HG03108 (cell line): ENCODE measurements at regions not wholly inside any gene's neighbourhood (a gene's known extent, or its start where the extent isn't known, plus 50 kb on each side); places are given as distances from the start of the nearest gene placed in this dataset.

Experiments
- ATAC-seq: cut with Tn5 transposase; IDR thresholded peaks from one replicate; pipeline ENCODE4 v1.9.1; 2021; ENCODE audit warnings: moderate library complexity; ENCODE audit not compliant: unreplicated experiment

DNA sequence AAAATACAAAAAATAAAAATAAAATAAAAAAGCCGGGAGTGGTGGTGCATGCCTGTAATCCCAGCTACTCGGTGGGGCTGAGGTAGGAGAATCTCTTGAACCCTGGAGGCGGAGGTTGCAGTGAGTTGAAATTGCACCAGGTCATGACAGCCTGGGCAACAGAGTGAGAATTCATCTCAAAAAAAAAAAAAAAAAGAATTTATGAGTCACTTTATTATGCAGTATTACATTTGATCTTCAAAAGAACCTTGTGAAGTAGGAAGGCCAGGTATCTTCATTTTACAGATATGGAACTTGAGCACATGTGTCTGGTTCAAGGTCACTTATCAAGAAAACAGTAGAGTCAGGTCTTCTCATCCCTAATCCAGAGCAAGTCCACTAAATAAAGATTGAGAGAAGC is 459.4 kb upstream of the HNRNPA3 start:
- no peak for ATAC-seq

DNA sequence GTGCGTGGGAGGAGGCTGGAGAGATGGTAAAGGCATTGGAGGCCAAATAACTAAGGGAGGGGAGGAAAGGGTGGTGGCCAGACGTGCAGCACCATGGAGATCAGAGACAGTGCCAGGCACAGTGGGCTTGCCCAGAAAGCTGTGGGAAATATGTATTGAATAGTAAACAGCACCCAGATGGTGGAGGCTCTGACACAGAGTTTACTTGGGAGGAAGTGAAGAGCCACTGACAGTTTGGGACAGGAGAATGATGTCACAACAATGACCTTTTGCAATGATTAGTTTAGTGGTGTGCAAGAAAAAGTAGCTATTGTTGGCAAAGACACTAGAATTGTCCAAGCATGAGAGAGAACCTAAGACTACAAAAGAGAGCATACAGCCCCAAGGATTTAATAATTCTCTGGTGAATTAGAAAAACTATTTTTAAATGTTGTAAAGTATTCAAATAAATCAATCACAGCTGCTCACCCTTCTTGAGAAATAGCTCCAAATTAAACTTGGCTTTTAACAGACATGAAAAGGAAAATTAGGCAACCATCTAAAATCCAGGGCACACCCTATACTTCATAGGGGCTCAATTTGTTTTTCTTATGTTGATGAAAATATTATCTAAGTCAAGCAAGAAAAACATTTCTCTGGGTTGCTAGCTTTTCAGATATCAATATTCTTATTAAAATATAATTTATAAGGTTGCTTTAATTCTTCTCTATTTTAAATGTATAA is 458.7 kb upstream of the HNRNPA3 start:
- ATAC-seq: no peak

DNA sequence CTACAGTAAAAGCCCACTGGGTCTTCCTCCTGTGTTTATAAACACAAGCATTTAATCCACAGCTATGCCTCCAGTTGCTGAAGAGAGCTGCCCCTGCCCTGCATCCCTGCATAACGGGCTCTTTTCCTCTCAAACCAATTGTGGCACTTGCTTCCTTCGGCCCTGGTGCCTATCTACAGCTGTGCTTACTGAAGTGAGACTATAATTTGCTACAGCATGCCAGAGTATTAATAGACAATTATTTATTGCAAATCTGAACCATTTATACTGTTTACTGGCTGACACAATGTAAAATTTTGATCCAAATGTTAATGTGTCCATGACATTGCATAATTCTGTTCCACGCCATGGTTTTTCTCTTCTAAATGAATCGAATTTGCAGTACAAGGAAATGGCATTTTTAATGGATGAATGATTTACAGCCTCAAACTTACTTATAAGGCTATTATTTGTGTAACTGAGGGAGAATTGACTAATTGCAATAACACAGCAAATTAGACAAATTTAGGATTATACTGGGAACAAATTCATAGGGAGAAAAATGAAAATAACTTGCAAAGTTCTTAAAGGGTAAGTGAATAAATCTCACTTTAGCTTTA is 457.0 kb upstream of the HNRNPA3 start:
- ATAC-seq: no peak

DNA sequence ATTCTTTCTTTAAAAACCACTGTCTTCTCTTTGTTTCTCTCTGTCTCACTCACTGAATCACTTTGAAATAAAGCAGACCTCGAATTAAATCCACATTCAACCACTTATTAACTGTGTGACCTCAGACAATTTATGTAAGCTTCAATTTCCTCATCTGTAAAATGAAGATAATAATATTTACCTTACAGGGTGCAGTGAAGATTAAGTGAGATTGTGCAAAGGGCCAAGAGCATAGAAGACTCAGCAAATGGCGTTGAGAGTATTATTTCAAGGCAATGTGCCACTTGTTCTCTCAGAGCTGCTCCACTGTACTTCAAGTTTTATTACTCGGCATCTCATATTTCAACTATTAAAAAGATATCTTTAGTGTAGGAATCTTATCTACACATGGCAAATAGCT is 454.2 kb upstream of the HNRNPA3 start:
- ATAC-seq: no peak

DNA sequence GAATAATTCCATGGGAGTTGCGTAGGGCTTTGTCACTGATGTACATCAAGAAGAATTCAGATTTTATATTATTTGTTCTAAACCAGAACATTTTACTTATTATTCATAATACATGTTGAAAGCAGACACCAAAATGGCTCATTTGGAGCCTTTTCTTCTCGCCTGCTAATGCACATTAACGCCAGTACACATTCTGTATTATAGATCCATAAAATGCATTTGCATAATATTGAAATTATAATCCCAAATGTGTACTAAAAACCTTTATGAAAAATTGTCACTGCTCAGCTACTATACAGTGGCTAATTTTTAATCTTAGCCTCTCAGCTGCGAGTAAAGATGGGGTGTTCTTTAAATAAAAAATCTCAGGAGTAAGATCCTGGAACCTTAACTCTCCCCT is 452.2 kb upstream of the HNRNPA3 start:
- ATAC-seq: no peak

DNA sequence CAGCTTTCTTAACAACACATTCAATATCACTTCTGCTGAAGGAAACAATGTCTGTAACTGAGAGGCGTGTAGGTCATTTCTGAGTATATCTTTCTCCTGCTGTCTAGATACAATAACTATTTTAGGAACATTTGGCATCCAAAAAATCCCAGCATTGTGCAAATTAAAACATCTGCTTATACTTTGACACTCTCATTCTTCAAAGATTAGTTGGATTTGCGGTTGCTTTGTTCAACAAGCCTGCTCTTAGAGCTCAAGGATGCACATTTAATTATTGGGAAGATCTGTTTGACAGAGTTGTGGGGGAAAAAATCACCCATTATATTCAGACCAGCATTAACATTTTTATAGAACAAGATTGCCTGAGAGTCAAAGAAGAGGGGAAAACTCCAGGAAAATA is 449.5 kb upstream of the HNRNPA3 start:
- ATAC-seq: no peak

DNA sequence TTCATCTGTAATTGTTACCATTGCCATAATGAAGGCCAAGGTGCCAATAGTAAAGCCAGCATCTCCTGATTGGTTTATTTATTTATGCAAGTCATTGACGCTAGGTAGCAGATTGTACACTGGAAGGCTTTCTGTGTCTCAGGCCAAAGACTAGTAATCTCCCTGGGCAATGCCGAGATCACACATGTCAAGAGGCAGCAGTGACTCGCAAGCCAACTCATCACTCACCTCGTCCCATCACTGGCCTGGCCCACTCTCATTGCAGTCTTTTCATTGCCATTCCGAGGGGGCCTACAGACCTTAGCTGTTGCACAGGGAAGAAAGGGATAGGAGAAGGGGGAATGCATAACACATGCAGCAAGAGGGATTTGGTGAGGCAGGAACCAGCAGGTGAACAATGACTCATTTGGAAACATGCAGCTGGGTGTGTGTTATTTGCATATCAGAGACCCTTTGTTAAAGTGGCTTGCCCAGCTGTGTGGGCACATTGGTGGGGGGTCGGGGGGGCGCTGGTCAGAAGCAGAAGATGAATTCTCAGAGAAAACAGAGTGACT is 448.7 kb upstream of the HNRNPA3 start:
- ATAC-seq: no peak

DNA sequence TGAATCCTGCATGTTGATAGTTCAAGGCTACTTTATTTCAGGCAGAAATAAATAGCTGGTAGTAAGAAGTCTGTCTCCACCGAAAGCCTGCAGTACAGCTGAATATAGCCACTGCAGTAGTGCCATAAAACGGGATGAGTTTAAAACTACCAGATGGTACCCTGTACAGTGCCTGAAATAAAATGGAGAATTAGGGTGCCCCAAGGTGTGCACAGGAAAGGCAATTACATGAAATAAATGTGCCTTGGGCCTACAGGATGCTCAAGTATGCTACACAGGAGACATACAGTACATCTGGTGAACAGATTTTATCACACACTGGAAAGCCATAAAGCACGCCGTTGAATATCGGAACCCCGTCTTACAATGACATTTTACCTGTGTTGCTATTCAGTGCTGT is 447.7 kb upstream of the HNRNPA3 start:
- no peak for ATAC-seq

DNA sequence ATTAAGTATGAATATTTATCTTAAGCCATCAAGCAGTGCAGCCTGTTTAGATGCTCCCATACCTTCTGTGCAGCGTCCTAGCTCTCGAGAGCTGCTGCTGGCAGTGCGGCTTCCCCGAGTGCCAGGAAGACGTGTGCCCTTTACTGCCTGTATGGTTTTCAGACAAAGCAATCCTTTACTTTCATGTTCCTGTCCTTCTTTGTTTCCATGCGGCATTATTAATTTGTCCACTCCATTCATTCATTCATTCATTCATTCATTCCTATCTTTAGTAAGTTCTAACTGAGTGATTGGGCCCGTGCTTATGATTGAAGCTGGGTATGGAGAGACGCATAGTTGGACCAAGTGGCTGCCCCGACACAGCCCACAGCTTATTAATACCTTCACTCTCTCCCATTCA is 446.6 kb upstream of the HNRNPA3 start:
- ATAC-seq: no peak

DNA sequence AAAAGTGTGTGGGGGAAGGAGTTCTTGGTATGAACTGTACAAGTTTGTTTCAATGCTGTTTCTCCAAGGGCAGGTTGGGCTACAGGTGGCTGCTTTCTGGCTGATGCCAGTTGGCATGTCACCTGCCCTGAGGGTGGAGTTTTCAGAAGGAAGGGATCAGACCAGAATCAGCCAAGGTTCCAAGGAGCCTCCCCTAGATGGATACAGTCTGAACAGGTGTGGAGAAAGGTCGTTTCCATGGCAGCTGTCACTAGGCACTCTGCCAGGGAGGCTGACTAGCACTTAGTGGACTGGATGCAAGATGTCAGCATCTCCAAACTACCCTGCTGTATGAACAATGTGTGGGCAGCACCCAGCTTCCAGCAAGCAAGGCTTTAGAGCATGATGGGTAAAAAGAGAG is 444.4 kb upstream of the HNRNPA3 start:
- ATAC-seq: no peak

DNA sequence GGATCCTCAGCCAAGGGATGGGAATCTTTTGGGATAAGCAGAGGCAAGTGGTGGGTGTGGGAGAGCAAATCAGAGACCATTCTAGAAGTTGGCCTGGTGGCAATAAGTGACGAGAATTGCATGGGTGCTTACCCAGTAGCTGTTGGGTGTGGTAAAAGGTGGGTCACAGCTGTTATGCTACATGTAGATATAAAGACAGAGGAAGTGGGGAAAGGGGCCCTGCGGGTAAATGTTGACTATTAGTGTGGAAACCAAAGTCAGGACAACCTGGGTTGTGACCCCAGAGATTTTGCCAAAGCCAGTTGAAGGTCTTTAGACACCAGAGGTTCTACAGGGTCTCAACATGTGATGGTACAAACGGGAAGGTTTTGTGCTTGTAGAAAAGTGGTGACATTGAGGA is 443.6 kb upstream of the HNRNPA3 start:
- no peak for ATAC-seq

DNA sequence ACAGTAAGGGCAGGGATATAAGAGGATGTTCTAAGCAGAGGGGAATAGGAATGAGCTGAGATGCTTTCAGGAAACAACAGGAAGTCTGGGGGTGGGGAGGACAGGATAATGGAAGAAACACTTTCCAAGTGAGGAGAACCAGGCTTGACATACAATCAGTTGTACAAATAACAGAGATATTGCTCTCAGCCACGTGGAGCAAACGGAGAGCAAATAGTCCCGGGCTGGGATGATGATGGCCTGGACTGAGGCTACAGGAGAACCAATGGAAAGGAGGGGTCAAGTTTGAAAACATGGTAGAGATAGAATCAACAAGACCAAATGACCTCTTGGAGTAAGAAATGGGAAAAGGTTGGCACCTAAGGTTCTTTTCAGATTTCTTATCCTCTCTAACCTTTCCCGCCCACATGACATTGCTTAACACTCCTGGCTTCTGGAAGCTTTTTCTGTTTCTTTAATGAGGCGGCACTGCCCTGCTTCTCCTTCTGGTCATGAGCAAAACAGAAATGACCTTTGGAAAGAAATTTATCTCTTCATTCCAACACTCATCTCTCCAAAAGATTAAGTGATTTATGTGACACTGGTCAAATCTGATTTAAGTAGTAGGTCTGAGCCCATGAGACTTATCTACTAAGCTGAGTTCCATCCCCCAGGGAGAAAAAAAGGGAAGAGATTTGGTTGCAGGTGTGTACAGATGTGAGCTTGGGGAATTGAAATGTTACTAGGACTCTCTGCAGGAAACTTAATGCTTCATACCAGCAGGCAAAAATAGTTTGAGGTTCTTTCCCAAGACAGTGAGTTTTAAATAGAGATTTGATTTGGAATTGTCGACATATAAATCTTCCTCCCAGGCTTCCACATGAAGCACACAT is 442.9 kb upstream of the HNRNPA3 start:
- no peak for ATAC-seq

DNA sequence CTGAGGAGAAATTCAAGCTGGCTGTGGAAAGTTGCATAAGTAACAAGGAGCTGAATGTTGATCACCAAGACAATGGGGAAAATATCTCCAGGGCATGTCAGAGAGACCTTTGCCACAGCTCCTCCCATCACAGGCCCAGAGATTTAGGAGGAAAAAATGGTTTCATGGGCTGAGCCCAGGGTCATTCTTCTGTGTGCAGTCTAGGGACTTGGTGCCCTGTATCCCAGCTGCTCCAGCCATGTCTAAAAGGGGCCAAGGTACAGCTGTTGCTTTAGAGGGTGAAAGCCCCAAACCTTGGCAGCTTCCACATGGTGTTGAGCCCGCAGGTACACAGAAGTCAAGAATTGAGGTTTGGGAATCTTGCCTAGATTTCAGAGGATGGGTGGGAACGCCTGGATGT is 439.8 kb upstream of the HNRNPA3 start:
- no peak for ATAC-seq

DNA sequence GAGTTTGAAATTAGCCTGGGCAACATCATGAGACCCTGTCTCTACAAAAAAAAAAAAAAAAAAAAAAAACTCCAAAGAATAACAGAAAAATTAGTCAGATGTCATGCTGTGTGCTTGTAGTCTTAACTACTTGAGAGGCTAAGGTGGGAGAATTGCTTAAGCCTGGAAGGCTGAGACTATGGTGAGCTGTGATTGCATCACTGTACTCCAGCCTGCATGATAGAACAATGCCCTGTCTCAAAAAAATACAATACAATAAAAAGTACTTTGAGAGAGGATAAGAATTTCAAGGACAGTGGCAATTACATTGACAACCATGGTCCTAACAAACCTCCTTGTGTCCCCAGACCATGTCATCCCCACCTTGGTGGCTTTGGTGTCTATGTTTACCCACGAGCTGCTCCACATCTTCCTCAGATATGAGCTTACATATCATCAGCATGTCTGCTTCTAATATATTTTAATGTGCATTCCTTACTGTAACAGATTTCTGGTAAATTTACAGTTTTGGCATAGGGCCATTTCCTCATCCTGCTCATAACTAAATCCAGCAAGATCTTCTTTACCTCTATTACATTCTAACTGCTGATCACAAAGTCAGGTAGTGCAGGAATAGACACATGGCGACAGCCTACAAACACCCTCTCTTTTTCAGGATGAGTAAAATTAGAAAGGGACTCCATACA is 437.7 kb upstream of the HNRNPA3 start:
- ATAC-seq: no peak

DNA sequence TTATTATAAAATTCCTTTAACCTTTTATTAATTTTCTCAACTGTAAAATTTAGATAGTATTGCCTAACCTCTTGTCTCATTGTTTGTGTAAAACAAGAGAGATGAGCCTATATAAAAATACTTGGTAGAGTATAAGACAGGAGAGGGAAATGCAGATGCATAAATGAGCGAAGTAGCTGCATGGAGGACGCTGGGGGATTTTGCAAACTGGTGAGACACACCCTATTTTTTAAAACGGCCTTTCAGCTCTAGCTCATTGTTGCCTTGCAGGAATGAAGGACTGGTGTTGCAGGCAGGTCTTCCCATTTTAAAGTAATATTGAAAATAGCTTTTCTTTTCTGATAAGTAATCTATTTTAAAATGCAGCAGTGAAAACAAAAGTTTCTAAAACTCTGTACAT is 435.3 kb upstream of the HNRNPA3 start:
- no peak for ATAC-seq

DNA sequence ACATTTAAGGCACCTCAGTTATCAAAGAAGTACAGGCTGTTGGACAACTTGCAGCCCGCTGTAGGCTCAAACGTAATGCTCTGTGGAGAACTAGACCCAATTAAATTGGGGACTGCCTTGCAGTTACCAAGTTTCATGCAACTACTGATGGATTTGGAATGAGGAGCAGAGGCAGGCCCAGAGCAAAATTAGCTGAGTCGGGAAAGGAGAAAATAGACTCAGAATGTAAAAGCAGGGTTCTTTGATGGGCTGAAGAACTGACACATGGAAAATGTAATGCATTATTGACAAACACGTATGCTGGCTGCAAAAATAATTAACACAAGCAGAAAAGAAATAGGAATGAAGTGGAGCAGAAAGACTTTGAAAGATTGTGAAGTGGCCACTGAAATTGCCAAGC is 432.7 kb upstream of the HNRNPA3 start:
- ATAC-seq: no peak

DNA sequence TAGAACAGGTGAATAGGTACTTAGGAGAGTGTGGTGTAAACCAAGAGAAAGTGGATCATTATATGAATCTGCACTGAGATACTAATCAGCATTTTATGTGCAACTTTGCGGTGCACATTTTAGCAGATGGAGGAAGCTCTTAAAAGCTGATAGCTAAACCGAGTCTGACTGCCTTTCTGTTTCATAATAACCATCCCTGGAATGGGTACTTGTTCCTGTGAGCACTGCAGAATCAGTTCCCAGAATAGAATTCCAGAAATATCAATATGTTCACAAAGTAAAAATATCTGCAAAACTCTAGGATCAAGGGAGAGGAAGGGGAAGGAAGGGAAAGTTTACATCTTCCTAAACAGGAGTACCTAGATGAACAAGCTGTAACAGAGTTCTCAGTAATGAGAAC is 432.2 kb upstream of the HNRNPA3 start:
- no peak for ATAC-seq

DNA sequence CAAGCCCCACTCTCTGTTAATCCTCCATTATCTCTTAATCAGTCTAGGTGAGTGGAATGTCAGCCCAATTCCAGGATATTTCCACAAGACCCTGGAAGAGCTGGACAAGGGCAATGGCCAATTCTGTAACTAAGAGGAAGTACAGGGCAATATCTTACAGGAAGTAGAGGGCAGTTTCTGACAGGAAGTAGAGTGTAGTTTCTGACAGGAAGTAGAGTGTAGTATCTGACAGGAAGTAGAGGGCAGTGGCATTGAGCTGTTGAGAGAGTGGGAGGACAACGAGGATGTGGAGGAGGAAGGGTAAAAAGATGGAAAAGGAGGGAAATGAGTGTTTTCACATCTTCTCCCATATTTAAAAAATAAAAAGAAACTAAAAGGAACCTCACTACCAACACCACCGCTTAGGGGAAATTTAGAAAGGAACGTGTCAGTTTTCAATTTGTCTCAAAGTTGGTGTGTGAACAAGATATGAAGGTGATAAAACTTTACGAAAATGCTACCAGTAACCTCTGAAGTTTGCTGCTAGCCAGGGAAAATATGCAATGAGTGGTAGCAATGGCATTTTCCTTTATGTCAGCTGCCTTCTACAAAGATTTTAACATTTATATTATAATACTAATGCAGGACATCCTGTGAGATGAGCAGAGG is 430.9 kb upstream of the HNRNPA3 start:
- ATAC-seq: no peak

DNA sequence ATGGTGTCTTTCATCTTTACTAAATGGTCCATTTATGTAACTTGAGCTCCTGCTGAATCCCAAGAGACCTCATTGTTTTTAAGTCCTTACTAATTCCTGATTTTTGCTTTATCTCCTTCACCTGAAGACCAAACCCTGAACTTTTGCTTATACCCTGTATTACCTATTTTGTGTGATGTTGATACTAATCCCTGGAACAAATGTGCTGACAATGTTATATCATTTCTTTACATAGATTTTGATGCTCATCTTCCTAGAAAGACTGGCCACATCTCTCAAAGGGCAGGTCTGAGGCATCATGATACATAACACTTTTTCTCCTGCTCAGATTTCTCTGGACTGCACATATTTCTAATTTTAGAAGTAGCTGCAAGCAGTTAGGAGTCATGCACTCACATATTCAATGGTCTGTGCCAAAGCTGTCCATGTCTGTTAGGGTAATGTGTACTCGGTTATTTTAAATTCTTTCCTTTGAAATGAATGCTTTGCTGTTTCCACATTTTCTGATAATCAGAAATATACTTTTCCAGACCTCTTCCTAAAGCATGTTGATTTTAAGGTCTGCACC is 427.9 kb upstream of the HNRNPA3 start:
- no peak for ATAC-seq

DNA sequence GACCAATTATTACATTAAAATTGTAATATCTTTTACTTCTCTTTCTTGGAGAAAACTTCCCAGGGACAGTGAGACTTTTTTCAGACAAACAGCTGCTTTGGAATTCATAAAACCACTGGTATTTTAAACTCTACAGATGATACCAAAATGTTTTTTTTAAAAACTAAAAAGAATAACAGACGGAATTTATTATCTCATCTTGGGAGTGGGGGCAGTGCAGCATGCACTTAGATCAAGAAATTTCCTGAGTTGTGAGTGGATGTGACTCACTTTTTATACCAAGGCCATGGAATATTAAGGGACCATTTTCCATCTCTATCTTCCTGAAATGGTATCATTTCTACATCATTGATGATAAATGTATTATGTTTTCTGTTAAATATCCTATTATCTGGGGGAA is 422.8 kb upstream of the HNRNPA3 start:
- ATAC-seq: no peak
